T-helper 1 cell treated with Interleukin-12 subunit alpha and Interleukin-12 subunit beta and Interleukin-4 antibody, amounts not matched to agents 30 μg/mL and 1 μg/mL, for 36 hours (primary cell): ENCODE measurements at regions not wholly inside any gene's neighbourhood (a gene's known extent, or its start where the extent isn't known, plus 50 kb on each side); places are given as distances from the start of the nearest gene placed in this dataset.
"Not testable (repeated sequence)": the region's sequence is repeated elsewhere in the genome, so short reads cannot be mapped to it uniquely, and the experiment has no call there.

Experiments
- H3K27ac Mint-ChIP-seq: one replicate; pipeline ENCODE4 v1.8.0; 2021; ENCODE audit warnings: mild to moderate bottlenecking, mixed read lengths
- H3K27me3 Mint-ChIP-seq: one replicate; pipeline ENCODE4 v1.8.0; 2021; ENCODE audit warnings: low read depth, mixed read lengths
- H3K36me3 Mint-ChIP-seq: one replicate; pipeline ENCODE4 v1.8.0; 2021; ENCODE audit warnings: low read depth, mixed read lengths
- H3K4me1 Mint-ChIP-seq: one replicate; pipeline ENCODE4 v1.8.0; 2021; ENCODE audit warnings: low read depth, mixed read lengths
- H3K4me3 Mint-ChIP-seq: one replicate; pipeline ENCODE4 v1.8.0; 2021; ENCODE audit warnings: mild to moderate bottlenecking, moderate library complexity, mixed read lengths
- H3K9me3 Mint-ChIP-seq: one replicate; pipeline ENCODE4 v1.8.0; 2021; ENCODE audit warnings: mixed read lengths

DNA sequence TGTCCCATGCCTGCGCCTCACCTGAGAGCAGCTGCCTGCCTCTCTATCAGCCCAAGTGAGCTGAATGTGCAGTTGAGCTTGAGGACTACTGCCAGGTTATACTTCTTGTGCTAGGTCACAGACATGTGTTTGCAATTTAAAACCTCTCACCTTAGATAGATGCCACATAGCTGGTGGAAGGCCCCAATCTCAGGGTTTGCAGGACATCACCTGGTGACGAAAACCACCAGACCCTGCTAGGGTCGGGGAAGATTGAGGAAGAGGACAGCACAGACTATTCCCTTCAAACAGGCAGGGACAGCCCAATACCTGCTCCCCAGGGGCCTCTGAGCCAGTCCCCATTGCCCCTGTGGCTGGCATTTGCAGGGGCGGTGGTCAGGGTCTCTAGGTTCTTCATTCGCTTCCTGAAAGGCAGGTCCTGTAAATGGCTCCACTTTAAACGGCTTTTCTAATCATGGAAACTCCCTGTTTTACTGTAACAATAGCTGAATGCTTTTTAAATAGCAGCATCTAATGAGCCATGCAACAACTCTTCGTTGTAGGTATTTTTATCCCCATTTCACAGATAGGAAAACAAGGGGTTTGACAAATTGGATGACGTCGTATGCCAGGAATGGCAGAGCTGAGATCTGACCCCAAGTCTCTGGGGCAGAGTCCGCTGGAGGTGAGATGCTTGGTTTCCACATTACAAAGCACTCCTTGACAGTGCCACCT, 80.1 kb downstream of the EMX2 start:
- Mint-ChIP-seq H3K4me1 (no peaks in the 10 kb centered on the region), H3K4me3 (no peak overlapping the region), H3K36me3 (no peaks in the 10 kb centered on the region), H3K9me3 (no peaks in the 10 kb centered on the region), H3K27me3 (peaks cover 16% of the 10 kb centered on the region), H3K27ac (no peak overlapping the region)

DNA sequence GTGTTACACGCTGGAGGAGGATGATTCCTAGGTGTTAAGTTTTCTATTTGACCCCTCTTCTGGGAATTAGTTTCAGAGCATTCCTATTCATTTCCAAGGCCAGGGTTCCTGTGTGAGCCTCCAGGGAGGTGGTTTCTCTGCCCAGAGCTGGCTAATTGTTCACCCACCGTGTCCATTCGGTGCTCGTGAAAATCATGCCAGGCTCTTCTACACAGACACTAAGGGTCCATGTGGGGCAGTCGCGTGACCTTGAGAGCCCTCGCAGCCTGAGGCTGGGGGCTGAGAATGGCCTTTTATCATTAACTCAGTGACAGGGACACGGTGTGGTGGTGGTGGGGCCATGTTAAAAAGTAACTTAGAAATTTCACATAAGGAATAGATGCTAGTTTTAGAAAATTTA, 83.7 kb downstream of the EMX2 start:
- Mint-ChIP-seq H3K9me3 (no peaks in the 10 kb centered on the region), H3K27me3 (peaks cover 15% of the 10 kb centered on the region), H3K27ac (no peak overlapping the region), H3K4me3 (no peak overlapping the region), H3K36me3 (no peaks in the 10 kb centered on the region), H3K4me1 (no peaks in the 10 kb centered on the region)

DNA sequence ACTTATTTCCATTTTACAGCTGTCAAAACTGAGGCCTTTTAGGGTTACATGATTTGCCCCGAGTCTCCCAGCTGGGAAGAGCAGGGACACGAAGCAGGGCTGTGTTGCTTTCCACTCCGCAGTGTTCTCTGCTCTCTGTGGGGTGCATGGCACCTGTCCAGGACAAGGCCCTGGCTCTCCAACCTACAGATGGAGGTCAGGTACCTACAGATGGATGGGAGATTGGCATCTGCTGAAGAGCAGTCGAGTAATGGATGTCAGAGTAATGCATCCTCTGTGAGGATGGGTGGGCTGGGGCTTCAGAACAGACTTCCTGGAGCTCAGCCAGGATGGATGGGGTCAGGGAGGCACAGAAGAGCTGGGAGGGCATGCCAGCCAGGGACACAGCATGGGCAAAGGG, 85.0 kb downstream of the EMX2 start:
- H3K27me3 Mint-ChIP-seq: peaks cover 5% of the 10 kb centered on the region
- H3K9me3 Mint-ChIP-seq: no peaks in the 10 kb centered on the region
- no peaks in the 10 kb centered on the region for H3K4me1 Mint-ChIP-seq
- H3K27ac Mint-ChIP-seq: no peak overlapping the region
- no peak overlapping the region for H3K4me3 Mint-ChIP-seq
- H3K36me3 Mint-ChIP-seq: no peaks in the 10 kb centered on the region

DNA sequence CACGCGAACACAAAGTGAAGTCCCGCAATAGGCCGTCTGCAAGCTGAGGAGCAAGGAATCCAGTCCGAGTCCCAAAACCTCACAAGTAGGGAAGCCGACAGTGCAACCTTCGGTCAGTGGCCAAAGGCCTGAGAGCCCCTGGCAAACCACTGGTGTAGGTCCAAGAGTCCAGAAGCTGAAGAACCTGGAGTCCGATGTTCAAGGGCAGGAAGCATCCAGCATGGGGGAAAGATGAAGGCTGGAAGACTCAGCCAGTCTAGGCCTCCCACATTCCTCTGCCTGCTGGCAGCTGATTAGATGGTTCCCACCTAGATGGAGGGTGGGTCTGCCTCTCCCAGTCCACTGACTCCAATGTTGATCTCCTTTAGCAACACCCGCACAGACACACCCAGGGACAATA, 87.2 kb downstream of the EMX2 start:
- not testable (repeated sequence) for H3K9me3 Mint-ChIP-seq, H3K4me3 Mint-ChIP-seq, H3K27me3 Mint-ChIP-seq, H3K27ac Mint-ChIP-seq, H3K4me1 Mint-ChIP-seq, H3K36me3 Mint-ChIP-seq

DNA sequence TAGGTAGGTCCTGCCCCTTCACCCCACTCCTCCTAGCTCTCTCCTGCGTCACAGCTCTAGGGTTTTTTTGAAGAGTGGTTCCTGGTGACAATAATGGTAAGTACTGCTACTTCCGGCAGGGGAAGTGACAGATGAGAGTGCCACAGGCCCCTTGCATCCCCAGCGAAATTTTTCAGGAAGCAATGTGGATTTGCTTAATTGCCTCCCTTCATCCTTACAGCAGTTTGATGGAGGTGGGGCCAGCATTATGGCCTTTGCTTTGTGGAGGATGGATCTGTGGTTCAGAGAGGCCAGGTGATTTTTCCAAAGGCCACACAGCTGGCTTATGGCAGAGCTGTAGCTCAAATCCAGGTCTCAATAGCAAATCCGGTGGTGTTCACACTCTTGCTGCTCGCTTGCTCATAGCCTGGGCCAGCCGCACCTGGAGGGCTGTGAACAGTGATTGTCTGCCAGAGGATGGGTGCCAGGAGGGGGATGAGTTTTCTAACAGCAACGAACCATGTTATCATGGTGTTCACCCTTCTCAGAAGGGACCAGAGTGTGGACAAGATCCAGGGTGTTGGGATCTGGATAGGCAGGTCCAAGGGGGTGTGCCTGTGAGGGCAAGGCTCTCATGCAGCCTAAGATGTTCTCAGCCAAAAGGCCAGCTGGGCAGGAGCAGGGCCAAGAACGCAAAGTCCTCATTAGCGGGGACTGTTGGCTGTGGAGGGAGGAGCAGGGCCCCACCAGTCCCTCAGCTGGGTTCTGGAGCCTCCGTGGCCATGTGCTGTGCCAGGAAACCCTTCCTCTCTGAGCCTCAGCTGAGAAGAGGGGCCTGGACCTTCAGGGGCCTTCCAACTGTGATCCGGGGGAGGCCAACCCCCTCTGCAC, 89.0 kb downstream of the EMX2 start:
- Mint-ChIP-seq H3K4me1 (no peaks in the 10 kb centered on the region), H3K9me3 (no peaks in the 10 kb centered on the region), H3K4me3 (no peak overlapping the region), H3K27ac (no peak overlapping the region), H3K27me3 (no peaks in the 10 kb centered on the region), H3K36me3 (no peaks in the 10 kb centered on the region)

DNA sequence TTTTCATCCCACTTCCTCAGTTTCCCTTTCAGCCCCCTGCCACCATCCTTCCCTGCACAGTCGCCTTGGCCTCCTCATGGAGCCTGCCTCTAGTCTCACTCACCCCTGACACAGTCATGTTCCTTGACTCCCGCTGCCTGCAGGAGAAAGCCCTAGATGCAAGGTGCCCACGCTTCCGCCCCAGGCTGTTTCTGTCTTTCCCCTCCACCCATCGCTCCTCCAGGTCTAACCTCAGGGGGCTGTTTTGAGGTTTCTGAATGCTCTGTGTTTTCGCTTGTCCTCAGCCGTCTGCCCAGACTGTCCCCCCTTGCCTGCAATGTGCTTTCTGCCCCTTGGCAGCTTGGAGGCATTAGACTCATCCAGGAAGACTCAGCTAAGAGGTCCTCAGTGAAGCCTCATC, 89.9 kb downstream of the EMX2 start:
- Mint-ChIP-seq H3K4me3 (no peak overlapping the region), H3K4me1 (no peaks in the 10 kb centered on the region), H3K9me3 (no peaks in the 10 kb centered on the region), H3K27me3 (peaks cover 1% of the 10 kb centered on the region), H3K27ac (no peak overlapping the region), H3K36me3 (no peaks in the 10 kb centered on the region)

DNA sequence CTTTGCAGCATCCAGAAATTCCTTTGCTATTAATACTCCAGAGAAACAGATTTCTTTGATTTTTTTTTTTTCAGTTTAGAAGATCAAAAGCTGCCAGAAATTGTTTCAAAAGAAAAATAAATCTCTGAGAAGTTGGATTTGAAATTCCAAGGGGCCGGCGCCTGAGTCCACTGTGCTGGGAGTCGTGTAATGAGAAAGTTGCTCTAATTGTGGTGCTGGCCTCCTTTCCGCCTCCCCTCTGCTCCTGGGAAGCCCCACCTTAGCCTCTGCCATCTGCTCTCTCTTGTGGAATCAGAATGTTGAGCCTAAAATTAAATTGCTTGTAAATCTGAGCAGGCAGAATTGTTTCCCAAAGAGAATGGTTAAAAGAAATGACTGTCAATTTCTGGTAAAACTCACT, 93.3 kb downstream of the EMX2 start:
- H3K36me3 Mint-ChIP-seq: no peaks in the 10 kb centered on the region
- no peak overlapping the region for H3K4me3 Mint-ChIP-seq
- peaks cover 18% of the 10 kb centered on the region for H3K27me3 Mint-ChIP-seq

DNA sequence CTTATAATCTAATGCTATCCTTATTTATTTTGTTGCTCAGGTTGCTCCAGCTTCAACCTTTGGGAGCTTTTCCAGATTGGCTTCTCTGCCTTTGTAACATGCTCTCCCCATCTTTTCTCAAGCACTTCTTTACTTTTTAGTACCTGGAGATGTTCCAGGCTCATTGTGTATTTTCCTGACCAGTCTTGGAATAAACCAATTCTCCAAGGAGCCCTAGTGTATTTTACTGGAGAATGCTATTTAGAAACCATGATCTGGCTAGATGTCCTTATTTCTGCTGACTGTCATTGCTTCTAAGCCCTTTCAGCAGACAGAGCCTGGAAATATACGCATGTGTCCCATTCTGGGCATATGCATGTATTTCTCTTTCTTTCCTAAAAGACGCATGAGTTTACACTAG, 95.7 kb downstream of the EMX2 start:
- no peaks in the 10 kb centered on the region for H3K9me3 Mint-ChIP-seq
- H3K36me3 Mint-ChIP-seq: no peaks in the 10 kb centered on the region
- H3K27me3 Mint-ChIP-seq: peaks cover 35% of the 10 kb centered on the region
- no peaks in the 10 kb centered on the region for H3K4me1 Mint-ChIP-seq
- no peak overlapping the region for H3K27ac Mint-ChIP-seq
- H3K4me3 Mint-ChIP-seq: no peak overlapping the region

More for the DNA sequence above, 93.3 kb downstream of the EMX2 start:
- Mint-ChIP-seq H3K27ac (no peak overlapping the region), H3K9me3 (no peaks in the 10 kb centered on the region), H3K4me1 (no peaks in the 10 kb centered on the region)

DNA sequence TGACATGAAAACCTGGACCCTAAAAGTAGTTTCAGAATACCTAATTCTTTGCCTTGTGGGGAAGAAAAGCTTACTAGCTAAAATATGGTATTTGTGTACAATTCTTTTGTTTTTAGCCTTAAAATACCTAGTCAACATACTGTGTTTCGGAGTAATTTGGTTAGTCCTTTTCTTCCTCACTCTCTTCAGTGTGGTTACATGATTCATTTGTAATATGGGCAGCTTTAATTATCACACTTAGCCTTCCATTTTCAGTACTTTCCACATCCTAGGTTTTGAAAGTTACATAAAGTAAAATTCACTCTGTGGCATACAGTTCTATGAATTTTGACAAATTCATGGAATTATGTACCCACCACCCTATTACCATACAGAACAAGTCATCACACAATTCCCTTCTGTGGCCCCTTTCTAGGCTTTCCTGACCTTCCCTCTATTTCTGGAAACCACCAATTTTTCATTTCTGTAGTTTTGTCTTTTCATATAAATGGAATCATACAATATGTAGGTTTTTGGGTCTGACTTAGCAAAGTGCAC, 96.2 kb downstream of the EMX2 start:
- H3K27me3 Mint-ChIP-seq: peaks cover 38% of the 10 kb centered on the region
- H3K4me1 Mint-ChIP-seq: no peaks in the 10 kb centered on the region
- H3K36me3 Mint-ChIP-seq: no peaks in the 10 kb centered on the region
- no peak overlapping the region for H3K4me3 Mint-ChIP-seq
- no peak overlapping the region for H3K27ac Mint-ChIP-seq
- H3K9me3 Mint-ChIP-seq: no peaks in the 10 kb centered on the region

DNA sequence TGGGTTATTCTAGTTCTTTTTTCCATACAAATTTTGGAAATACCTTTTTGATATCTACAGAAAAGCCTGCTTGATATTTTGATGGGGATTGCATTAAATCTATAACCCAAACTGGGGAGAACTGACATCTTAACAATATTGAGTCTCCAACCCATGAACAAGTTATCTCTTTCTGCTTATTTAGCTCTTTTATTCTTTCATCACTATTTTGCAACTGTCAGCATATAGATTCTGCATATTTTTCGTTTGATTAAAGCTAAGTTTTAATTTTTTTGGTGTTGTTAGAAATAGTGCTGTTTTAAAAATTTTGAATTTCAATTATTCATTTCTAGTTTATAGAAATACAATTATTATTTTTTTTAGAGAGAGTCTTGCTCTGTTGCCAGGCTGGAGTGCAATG, 97.9 kb downstream of the EMX2 start:
- peaks cover 50% of the 10 kb centered on the region for H3K27me3 Mint-ChIP-seq
- H3K27ac Mint-ChIP-seq: no peak overlapping the region
- no peaks in the 10 kb centered on the region for H3K9me3 Mint-ChIP-seq
- no peaks in the 10 kb centered on the region for H3K36me3 Mint-ChIP-seq
- H3K4me1 Mint-ChIP-seq: no peaks in the 10 kb centered on the region
- H3K4me3 Mint-ChIP-seq: no peak overlapping the region

DNA sequence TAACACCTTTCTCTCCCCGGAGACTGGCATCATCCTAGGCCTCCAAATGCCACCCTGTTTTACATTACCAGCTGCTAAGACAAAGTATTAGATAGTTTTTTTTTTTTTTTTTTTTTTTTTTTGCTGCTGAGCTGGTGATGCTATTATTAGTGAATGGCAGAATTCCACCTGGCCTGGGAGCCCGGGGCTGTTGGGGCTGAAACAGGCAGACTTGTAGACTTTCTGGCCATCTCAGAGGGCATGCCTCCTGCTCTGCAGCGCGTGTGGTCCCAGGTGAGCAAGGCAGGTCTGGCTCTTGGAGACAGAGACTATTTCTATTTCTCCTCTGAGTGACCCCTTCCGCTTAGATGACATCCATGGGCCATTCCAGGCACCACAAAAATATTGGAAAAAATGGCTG, 104.2 kb downstream of the EMX2 start:
- Mint-ChIP-seq H3K27me3 (peaks cover 44% of the 10 kb centered on the region), H3K27ac (no peak overlapping the region), H3K9me3 (peaks cover 12% of the 10 kb centered on the region), H3K4me3 (no peak overlapping the region), H3K36me3 (peaks cover 4% of the 10 kb centered on the region), H3K4me1 (peaks cover under 1% of the 10 kb centered on the region)

DNA sequence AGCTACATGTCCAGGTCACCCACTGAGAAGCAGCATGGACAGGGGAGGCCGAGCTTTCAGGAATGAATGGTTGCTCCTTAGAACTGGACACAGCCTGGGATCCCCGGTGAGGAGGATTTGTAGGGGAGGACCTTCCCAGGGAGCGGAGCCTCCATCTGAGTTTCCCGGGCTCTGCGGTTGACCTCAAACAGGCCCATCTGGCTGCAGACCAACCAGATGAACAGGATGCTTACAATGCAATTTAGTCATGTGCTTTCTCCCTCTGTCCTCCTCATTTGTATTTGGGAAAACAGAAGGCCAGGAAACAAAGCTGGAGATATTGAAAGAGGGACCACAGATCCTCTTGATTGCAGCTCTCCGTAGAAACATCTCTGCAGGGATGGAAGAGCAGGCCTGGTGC, 104.8 kb downstream of the EMX2 start:
- Mint-ChIP-seq H3K4me1 (peaks cover 5% of the 10 kb centered on the region), H3K27me3 (peaks cover 39% of the 10 kb centered on the region), H3K9me3 (peaks cover 12% of the 10 kb centered on the region), H3K36me3 (peaks cover 5% of the 10 kb centered on the region), H3K27ac (no peak overlapping the region), H3K4me3 (no peak overlapping the region)

DNA sequence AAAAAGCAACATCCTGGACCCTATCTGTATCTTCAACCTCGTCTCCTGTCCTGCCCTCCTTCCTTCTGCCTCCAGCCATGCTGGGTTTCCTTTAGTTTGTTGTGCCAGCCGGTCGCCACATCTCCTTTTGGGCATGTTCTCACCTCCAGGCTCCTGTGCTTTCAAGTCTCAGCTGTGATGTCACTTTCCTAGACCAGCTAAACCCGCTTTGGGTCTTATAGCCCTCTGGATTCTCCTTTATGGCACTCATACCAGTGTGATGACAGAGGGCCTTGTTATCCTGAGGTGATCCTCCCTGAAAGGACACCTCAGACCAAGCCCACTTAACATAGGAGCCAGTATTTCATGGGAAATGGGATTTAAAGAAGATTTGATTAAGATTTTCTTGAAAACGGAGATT, 108.6 kb downstream of the EMX2 start:
- Mint-ChIP-seq H3K27ac (no peak overlapping the region), H3K4me3 (no peak overlapping the region), H3K9me3 (peaks cover 22% of the 10 kb centered on the region), H3K27me3 (peaks cover 17% of the 10 kb centered on the region), H3K36me3 (peaks cover 12% of the 10 kb centered on the region), H3K4me1 (peaks cover 21% of the 10 kb centered on the region)

DNA sequence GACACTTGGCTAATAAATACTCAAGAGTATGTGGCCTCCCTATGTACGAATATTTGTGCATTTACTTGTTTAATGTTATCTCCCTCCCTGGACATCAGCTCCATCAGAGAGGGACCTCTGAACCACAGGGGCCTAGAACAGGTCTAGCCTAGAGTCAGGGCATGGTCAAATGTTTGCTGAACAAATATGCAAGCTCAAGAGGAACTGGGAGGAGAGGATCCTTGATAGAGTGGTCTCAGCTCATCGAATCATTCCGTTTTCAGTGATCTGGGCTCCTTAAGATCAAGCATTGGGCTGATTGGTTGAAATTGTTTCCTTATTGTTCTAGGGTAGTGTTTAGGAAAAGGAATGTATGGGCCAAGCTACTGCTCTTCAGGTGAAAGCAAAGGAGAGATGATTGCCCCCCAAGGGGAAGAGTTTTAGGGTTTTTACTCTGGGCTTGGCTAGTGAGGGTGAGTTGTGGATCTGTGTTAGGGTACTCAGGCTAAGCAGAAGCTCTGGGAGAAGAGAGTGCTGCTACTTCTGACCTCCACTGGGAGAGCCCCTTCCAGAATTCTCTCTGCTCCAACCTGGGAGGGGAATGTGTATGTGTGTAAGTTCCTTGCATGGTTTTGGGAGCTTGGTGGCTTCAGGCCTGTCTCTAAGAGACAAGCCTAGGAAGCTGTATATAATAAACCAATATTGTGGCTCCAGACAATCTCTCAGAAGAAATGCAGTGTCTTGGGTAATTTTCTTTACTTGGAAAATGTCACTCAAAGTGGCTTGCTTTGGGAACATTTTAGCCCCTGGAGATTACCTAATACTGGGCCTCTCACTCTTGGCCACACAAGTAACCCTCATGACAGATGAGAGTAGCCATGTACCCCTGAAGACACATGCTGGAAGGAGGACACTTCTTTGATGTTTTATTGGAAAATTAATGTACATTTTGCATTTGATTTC, 110.0 kb downstream of the EMX2 start:
- no peak overlapping the region for H3K4me3 Mint-ChIP-seq
- H3K9me3 Mint-ChIP-seq: peaks cover 26% of the 10 kb centered on the region
- peaks cover 12% of the 10 kb centered on the region for H3K36me3 Mint-ChIP-seq
- H3K4me1 Mint-ChIP-seq: peaks cover 27% of the 10 kb centered on the region
- H3K27me3 Mint-ChIP-seq: peaks cover 20% of the 10 kb centered on the region
- peak overlapping the region; percentile 33 for H3K27ac Mint-ChIP-seq
